ENCODE measurements at regions not wholly inside any gene's neighbourhood (a gene's known extent, or its start where the extent isn't known, plus 50 kb on each side); places are given as distances from the start of the nearest gene placed in this dataset.

- no peak for TF ChIP-seq CTCF (IDR thresholded peaks at IDR 0.05)
- TF ChIP-seq POLR2A (IDR thresholded peaks at IDR 0.05) = no peak
Measured at GRCh38 chr4:153963216-153963615, 174.3 kb upstream of the SFRP2 start.

Data from thyroid gland (tissue), 4 donors.